Medulla oblongata (tissue), 1 donor: ENCODE measurements at regions not wholly inside any gene's neighbourhood (a gene's known extent, or its start where the extent isn't known, plus 50 kb on each side); places are given as distances from the start of the nearest gene placed in this dataset.
A peak's percentile ranks its signal among the peaks of the same experiment; 100 is the strongest.
"Not testable (repeated sequence)": the region's sequence is repeated elsewhere in the genome, so short reads cannot be mapped to it uniquely, and the experiment has no call there.

Experiments used
- DNase-seq: peaks from one replicate; pipeline ENCODE4 v3.0.0-alpha.2; 2015; ENCODE audit errors: extremely low spot score

DNA sequence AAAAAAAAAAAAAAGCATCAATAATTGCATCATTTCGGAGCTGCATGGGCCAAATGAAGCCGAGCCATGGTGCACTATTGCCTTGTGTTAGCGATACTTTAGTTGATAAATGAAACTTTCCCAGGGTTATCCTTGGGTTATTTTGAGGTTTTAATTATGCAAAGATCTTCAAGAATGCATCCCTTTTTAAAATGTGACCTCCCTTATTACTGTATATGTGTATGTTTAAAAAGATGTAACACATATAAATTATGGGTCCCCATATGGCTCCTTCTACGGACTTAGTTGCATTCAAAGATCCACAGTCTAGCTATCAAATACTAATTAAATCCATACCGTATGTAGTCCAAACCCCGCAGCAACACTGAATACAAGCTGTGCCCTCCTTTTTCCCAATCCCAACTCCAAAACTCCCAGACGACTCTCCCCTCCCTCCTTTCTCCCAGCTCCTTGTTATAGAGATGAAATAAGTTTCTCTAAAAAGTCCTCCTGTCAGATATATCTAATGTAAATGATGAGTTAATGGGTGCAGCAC is 129.3 kb upstream of the MAP1LC3B2 start:
- no peak for DNase-seq

DNA sequence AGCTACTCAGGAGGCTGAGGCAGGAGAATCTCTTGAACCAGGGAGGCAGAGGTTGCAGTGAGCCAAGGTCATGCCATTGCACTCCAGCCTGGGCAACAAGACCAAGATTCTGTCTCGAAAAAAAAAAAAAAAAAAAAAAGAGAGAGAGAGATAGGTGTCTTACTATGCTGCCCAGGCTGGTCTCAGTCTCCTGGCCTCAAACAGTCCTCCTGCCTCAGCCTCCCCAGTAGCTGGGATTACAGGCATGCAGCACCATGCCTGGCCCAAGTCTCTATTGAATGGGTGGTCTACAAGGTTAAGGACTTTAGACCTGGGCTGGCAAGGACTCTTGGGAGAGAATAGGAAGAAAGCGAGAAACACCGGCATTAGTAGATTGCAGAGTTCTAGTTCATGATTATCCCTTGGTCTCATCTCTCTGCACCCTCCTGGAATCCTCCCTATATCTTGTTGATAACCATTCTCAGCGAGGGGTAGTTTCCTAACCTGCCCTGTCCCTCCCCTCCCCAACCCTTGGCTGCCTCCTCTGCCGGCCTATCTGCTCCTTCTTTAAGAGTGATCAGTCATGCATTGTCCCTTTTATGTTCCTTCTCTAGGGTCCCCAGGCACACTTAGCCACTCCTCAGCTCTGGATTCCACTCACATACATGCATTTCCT is 128.1 kb upstream of the MAP1LC3B2 start:
- no peak for DNase-seq

DNA sequence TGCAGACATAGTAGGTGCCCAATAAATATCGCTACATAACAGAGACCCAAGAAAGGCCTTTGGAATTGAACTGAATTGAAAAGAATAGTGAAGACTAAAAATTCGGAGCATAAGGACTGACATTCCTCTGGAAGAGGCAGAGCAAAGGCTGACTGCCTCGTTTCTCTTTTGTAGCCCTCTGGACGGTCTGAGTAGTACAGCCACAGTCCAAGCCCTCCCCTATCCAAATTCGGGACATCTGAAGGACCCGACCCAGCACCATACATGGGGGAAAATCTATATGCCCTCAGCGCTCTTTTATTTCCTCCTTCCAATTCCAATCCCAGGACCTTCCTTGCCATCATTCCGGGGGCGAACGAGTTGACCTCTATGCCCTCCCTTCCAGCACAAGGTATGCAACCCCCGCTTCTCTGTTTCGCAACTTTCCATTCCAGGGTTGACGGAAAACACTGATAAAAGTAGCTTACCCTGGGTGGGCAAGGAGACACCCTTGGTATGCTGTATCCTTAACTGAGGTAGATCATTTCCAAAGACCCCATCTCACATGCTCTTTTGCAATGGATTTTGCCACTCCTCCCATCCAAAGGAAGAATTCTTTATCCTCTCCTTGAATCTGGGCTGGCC is 127.4 kb upstream of the MAP1LC3B2 start:
- no peak for DNase-seq

DNA sequence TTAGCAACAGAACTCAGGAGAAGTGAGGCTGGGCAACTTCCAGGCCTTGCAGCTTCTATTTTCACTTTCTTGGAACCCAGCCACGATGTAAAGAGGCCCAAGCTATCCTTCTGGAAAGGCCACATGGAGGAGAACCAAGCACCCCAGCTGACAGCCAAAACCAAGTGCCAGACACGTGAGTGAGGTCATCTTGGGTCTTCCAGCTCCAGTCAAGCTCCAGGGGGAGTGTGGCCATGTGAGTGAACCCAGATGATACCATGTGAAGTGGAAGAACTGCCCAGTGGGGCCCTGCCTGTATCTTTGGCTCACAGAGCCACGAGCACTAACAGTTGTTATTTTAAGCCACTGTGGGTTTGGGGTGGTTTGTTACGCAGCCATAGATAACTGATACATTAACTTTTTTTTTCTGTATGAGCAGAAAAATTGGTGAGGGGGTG is 126.8 kb upstream of the MAP1LC3B2 start:
- no peak for DNase-seq

DNA sequence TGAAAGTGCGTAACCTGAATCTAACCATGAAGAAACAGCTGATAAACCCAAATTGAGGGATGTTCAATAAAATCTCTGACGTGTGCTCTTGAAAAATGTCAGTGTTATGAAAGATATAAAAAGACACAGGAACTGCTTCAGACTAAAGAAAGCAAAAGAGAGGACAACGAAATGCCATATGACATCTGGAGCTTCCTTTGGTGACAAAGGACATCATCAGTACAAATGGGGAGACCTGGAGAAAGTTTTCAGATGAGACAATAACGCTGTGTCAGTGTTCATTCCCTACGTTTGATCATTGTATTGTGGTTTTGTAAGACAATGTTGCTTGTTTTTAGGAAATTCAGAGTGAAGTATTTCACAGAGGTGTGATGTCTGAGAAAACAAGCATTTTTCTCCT is 125.9 kb upstream of the MAP1LC3B2 start:
- no peak for DNase-seq

DNA sequence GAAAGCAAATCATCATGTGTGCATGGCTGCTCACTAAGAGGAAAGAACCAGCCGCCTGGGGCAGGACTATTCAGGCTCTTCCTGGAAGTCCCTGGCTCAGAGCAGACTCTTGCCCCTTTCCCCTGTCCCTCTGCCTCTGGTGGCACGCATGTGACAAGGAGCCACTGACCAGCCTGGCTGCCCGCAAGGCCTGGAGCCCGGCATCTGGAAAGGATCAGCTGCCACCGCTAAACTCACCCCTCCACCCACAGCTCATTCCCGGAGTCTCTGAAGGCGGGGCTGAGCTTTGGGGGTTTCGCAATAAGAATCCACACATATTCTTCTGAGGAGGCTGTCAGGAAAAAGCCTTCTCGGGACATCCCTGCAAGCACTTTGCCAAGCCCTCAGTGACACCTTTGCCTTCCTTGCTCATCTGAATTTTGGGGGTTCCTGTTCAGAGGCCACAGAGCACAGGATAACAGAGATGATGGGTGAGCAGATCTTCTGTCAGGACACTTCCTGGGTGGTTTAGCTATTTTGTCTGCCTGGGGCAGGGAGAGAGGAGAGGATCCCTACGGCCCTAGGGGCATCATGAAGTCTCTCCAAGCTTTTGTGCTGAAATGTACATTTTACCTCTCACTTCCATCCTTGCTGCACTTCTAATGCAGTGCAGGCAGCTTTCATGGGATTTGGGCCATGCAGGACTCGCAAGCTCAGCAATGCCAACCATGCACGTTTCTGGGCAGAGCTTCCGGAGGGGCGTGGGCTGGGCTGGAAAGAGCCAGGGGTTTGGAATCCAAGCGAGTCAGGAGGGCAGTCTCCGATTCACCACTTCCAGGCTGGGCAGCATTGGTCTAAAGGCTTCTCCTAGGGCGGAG is 124.8 kb upstream of the MAP1LC3B2 start:
- peak; percentile 70 for DNase-seq

DNA sequence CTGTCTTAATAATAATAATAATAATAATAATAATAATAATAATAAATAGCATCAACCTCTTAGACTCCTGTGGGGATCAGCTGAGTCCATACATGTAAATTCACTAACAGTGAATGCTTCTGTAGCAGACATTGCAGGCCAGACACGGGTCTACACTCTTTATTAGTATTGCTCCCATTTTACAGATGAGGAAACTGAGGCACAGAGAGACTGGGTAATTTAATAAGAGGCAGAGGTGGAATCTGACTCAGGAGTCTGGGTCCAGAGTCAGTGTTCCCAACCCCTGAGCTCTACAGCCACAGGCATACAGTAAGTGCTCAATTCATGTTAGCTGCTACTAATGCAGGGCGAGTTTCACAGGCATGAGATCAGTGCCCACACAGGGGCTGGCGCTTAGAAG is 123.2 kb upstream of the MAP1LC3B2 start:
- DNase-seq: no peak

DNA sequence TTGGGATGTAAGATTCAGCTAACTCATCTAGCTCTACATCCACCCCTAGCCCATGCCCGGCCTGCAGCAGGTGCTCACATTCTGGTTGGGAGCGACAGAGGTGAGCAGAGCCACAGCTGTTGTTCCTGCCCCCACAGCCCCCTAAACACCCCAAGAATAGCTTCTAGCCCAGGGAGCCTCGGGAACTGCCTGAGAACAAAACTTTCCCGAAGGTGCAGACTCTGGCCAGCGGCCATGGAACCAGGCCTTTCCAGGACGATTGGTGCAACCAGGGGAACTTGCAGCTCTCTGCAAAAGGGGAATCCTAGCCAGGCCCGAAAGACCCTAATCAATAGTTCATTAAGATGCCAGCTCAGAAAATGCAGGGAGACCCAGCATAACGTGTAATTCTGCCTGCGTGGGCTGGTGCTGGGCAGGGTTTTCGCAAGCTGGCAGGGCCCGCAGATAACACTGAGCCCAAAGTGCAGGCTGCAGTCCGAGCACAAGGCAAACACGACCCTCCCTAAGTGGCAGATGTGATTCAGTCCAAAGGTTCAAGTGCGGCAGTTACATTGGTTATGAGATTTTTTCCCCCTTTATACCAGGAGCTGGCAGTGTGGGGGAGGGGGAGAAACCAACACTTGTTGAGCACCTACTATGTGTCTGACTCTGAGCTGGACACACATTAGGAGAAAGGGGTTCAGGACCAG is 122.5 kb upstream of the MAP1LC3B2 start:
- DNase-seq: no peak

DNA sequence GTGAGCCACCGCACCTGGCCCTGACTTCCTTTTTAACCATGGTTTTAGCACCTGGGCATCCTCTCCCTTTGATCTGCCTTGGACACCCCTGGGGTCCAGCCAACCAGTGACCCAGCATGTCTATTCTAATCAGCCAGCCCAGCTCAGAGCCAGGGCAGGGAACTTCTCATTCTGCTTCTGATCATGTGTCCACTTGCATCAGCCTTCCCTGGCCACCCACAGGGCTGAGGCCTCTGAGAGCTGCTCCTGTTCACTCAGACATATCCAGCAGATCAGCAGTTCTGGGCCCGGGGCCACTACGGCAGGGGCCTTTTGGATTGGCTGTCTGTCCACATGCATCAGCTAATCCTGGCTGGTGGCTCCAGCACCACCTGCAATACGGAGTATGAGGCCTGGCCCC is 117.9 kb upstream of the MAP1LC3B2 start:
- peak; percentile 41 for DNase-seq

DNA sequence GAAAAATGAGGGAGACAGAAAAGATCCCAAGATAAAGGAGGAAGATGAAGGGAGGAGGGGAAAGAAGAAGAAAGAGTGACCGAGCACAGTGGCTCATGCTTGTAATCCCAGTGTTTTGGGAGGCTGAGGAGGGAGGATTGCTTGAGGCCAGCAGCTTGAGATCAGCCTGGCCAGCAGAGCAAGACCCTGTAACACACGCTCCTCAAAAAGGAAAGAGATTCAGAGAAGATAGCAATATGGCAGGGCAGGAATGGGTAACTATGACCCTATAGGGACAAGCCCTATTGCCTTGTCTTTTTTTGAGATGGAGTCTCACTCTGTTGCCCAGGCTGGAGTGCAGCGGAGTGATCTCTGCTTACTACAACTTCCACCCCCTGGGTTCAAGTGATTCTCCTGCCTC is 116.9 kb upstream of the MAP1LC3B2 start:
- DNase-seq: no peak

DNA sequence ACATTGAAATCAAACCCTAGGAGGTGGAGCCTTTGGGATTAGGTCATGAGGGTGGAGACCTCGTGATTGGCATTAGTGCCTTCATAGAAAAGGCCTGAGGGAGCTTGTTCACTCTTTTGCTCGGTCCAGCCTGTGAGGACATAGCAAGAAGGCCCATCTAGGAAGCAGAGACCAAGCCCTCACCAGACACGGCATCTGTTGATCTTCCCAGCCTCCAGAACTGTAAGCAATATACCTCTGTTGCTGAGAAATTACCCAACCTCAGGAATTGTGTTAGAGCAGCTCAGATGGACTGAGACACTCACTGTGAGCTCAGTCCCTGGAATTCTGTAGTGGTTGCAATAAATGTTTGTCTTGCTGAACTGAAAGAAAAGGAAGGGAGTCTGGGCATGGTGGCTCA is 116.2 kb upstream of the MAP1LC3B2 start:
- no peak for DNase-seq

DNA sequence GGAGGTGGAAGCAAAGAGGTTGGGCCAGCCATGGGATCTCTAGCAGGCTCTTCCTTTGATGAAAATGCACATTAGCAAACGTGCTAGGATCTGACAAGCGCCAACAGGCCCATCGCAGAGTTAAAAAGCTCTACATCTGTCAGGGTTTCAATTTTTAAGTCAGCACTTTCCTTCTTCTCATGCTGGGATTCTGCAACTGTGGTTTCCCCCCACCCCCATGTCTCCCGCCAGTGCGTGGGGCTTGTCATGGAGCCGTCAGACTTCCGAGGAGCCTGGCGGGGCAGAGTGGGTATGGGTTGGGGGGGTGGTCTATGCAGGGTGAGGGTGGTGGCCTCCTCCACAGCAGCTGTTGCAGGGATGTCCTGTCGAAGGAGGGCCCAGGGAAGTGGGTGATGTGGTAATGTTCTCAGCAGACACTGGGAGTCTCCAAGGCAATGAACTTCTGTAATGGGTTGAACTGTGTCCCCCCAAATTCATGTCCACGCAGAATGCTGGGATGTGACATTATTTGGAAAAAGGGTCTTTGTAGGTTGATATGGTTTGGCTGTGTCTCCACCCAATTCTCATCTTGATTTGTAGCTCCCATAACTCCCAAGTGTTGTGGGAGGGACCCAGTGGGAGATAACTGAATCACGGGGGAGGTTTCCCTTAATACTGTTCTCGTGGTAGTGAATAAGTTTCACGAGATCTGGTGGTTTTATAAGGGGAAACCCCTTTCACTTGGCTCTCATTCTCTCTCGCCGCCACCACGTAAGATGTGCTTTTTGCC is 115.2 kb upstream of the MAP1LC3B2 start:
- no peak for DNase-seq

DNA sequence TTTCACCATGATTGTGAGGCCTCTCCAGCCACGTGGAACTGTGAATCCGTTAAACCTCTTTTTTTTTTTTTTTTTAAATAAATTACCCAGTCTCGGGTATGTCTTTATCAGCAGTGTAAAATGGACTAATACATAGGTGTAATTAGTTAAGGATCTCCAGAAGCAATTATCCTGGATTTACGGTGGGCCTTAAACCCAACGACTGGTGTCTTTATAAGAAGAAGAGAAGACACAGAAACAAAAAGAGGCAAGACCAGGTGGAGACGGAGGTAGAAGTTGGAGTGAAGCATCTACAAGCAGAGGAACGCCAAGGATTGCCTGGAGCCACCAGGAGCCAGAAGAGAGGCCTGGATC is 114.6 kb upstream of the MAP1LC3B2 start:
- no peak for DNase-seq

DNA sequence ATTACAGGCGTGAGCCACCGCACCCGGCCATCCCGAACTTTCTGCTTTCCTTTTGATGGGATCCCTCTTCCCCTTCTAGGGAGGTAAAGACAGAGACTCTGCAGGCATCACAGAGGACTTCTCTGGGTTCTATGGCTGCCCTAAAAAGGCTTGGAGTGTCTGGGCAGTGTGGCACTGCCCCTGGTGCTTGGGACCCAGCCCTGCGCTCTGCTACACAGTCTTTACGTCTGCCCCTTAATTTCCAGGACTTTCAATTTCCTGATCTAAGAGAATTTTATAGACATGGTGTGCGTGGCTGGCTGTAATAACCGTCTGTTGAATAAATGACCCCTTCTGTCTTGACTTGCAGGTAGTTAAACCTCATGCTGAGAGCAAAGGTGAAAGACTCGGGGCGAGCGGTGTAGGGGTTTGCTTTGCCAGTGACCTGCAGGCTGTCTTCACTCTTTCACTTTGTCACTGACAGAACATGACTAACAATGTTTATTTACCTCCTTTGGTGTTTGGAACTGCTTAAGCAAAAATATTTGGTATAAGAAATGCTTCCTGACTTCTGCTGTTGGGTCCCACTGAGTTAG is 110.9 kb upstream of the MAP1LC3B2 start:
- no peak for DNase-seq

DNA sequence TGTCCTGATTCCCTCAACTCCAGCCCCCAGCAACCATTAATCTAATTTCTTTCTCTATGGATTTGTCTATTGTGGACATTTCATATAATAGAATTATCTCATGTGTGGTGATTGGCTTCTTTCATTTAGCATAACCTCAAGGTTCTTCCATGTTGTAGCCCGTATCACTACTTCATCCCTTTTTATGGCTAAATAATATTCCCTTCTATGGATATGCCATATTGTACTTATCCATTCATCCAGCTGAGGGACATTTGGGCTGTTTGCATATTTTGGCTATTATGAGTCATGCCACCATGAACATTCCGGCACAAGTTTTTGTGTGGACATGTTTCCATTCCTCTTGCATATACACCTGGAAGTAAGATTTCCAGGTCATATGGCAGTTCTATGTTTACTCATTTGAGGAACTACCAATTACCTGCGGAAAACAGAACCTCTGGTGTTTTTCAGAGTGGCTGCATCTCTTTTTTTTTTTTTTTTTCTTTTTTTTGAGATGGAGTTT is 108.7 kb upstream of the MAP1LC3B2 start:
- DNase-seq: no peak

DNA sequence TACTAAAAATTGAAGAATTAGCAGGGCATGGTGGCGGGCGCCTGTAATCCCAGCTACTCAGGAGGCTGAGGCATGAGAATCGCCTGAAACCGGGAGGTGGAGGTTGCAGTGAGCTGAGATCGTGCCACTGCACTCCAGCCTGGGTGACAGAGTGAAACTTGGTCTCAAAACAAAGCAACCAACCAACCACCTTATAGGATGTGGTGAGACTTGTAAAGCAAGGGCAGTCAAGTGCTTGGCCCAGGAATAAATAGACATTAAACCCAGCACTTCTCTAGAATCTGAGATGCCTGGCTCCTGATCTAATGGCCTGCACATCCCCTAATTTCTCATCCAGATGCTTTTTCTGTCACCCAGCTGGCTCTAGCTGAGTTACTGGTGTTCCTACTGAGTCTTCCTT is 106.2 kb upstream of the MAP1LC3B2 start:
- DNase-seq: not testable (repeated sequence)

DNA sequence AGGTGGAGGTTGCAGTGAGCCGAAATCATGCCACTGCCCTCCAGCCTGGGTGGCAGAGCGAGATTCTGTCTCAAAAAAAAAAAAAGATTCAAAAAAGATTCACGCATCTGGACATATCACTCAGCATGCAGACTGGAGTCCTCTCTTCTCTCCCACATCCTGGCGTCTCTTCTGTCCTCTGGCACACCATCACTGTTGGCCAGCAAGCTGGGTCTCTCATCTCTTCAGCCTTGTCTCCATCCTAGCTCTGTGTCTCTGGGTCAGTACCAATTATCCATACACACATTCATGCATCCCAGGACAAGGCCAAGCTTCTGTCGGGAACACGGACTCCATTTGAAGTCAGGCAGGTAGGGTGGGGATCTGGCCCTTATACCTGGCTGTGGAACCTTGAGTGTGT is 105.5 kb upstream of the MAP1LC3B2 start:
- no peak for DNase-seq

DNA sequence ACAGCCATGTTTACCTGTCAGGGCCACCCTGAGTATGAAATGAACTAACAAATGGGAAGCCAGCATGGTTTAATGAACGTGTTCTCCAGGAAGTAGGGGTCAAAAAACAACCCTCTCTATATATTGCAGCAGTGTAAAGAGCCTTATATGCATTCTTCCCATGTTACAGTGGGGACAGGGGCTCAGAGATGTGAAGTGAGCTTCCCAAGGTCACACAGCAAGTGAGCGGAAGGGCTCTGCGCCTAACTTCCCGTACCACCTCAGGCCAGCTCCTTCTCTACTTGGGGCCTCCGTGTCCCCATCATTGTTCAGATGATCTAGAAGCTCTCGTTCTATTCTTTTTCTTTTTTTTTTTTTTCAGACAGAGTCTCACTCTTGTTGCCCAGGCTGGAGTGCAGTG is 105.1 kb upstream of the MAP1LC3B2 start:
- no peak for DNase-seq

DNA sequence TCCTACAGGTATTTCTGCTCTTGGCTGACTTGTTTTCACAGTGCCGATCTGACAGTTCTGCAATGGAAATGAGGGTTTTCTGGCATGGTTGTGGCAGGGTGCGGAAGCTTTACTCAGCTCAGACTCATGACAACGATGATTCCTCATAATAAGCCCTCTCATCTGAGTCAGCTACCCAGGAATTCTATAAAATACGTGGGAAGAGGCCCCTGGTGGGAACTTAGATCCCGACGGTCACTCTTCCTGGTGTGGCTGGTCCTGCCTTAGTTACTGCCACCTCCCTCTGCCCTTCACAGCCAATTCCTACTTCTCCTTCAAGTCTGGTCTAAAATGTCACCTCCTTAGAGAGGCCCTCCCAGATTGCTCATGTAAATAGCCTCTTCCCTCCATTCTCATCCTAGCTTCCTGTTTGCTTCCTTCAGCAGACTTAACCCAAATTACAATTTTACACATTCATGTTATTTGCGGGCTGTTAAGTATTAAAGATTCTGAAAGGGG is 104.2 kb upstream of the MAP1LC3B2 start:
- DNase-seq: no peak

DNA sequence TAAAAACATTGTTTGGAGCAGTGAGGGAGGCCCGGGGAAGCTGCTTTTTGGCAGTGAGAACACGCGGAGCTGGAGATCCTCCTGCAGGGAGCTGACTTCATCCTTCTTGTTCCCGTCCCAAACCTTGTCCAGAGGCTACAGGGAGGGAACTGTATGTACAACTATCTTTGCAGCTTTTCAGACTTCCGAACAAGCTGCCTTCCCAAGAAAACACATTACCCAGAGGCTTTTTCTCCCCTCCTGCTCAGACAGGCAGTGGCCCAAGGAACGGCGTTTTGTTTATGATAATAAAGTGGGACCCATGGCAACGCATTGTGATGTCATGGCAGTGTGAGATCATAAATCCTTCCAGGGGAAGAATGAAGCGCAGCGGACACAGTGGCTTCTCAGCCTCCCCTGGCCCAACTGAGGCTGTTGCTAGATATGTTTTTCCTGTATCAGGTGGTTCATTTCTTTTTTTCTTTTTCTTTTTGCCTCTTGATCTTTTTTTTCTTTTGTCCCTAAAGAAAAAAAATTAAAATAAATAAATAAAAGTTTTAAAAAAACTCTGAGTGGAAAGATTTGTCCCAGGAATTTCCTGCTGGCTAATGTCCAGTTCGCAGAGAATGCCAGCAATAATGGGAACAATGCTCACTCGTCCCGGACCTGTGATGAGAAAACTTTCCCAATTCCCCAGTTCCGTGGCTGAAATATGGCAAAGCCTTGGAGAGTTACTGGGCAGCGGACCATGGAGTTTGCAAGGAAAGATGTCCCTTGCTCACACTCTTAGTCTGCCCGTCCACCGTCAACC is 103.4 kb upstream of the MAP1LC3B2 start:
- peak; percentile 76 for DNase-seq
